Liver (tissue), 8 donors: ENCODE measurements at regions not wholly inside any gene's neighbourhood (a gene's known extent, or its start where the extent isn't known, plus 50 kb on each side); places are given as distances from the start of the nearest gene placed in this dataset.

Experiments
- DNase-seq: peaks from one replicate; pipeline ENCODE4 v3.0.0-alpha.2; 2017; ENCODE audit warnings: low spot score
- H3K27ac ChIP-seq, 2 donors: one replicate each; pipeline ENCODE4 v1.7.0; 2013; ENCODE audit warnings: inconsistent platforms in 2 of 2, low read length in 2 of 2, control low read depth in 1 of 2, low read depth in 1 of 2, mild to moderate bottlenecking in 1 of 2
- H3K27me3 ChIP-seq, 4 donors: one replicate each; pipeline versions ENCODE4 v1.6.1 to v1.7.0; 2013; ENCODE audit warnings: low read length in 3 of 4, inconsistent platforms in 1 of 4, mild to moderate bottlenecking in 1 of 4, moderate library complexity in 1 of 4; ENCODE audit not compliant: control insufficient read depth in 4 of 4, insufficient read depth in 4 of 4
- H3K36me3 ChIP-seq, 4 donors: one replicate each; pipeline versions ENCODE4 v1.6.1 to v1.7.0; 2013; ENCODE audit warnings: low read length in 3 of 4, mild to moderate bottlenecking in 3 of 4, low read depth in 1 of 4, moderate library complexity in 1 of 4; ENCODE audit not compliant: control insufficient read depth in 4 of 4, insufficient read depth in 3 of 4
- H3K4me1 ChIP-seq, 4 donors: one replicate each; pipeline versions ENCODE4 v1.6.1 to v1.7.0; 2013; ENCODE audit warnings: low read length in 3 of 4, mild to moderate bottlenecking in 3 of 4, moderate library complexity in 1 of 4; ENCODE audit not compliant: control insufficient read depth in 4 of 4, insufficient read depth in 4 of 4
- H3K4me3 ChIP-seq, 3 donors: one replicate each; pipeline versions ENCODE4 v1.6.1 to v1.7.0; 2013; ENCODE audit warnings: low read length in 3 of 3, control low read depth in 1 of 3, low read depth in 1 of 3, mild to moderate bottlenecking in 1 of 3
- H3K9ac ChIP-seq, 2 donors: one replicate each; pipeline ENCODE4 v1.7.0; 2013; ENCODE audit warnings: low read length in 2 of 2, mild to moderate bottlenecking in 2 of 2, moderate library complexity in 2 of 2, control low read depth in 1 of 2, low read depth in 1 of 2
- H3K9me3 ChIP-seq, 4 donors: one replicate each; pipeline versions ENCODE4 v1.6.1 to v1.7.0; 2013; ENCODE audit warnings: low read length in 3 of 4; ENCODE audit not compliant: control insufficient read depth in 4 of 4
- ATF3 ChIP-seq: IDR thresholded peaks from 2 replicates; pipeline ENCODE4 v1.6.1; 2016; ENCODE audit warnings: antibody characterized with exemption
- CTCF ChIP-seq: fragments of 150-350 bp; IDR thresholded peaks from 2 replicates; pipeline ENCODE4 v1.5.1; 2017; ENCODE audit warnings: improper control_type of control experiment, low read depth, low read length; ENCODE audit not compliant: missing input control
- FOXA1 ChIP-seq: IDR thresholded peaks from 2 replicates; pipeline ENCODE4 v1.6.1; 2016; ENCODE audit warnings: antibody characterized with exemption
- FOXA2 ChIP-seq: IDR thresholded peaks from 2 replicates; pipeline ENCODE4 v1.6.1; 2016; ENCODE audit warnings: antibody characterized with exemption
- GABPA ChIP-seq, 2 donors: IDR thresholded peaks in 1 of 2; conservative IDR thresholded peaks in 1 of 2; 2 replicates each; pipeline ENCODE4 v1.6.1; 2016; ENCODE audit warnings: antibody characterized with exemption in 2 of 2, mild to moderate bottlenecking in 1 of 2, moderate library complexity in 1 of 2
- HNF4A ChIP-seq, 2 donors: conservative IDR thresholded peaks; 2 replicates each; pipeline ENCODE4 v1.6.1; 2016; ENCODE audit warnings: antibody characterized with exemption in 2 of 2, mild to moderate bottlenecking in 2 of 2
- HNF4G ChIP-seq: IDR thresholded peaks from 2 replicates; pipeline ENCODE4 v1.6.1; 2016; ENCODE audit warnings: antibody characterized with exemption
- JUND ChIP-seq, 2 donors: IDR thresholded peaks; 2 replicates each; pipeline ENCODE4 v1.6.1; 2016; ENCODE audit warnings: antibody characterized with exemption in 2 of 2
- NR2F2 ChIP-seq: IDR thresholded peaks from 2 replicates; pipeline ENCODE4 v1.6.1; 2016; ENCODE audit warnings: antibody characterized with exemption
- RAD21 ChIP-seq, 2 donors: IDR thresholded peaks; 2 replicates each; pipeline ENCODE4 v1.6.1; 2016; ENCODE audit warnings: antibody characterized with exemption in 2 of 2, mild to moderate bottlenecking in 2 of 2
- REST ChIP-seq: IDR thresholded peaks from 2 replicates; pipeline ENCODE4 v1.6.1; 2016; ENCODE audit warnings: antibody characterized with exemption, mild to moderate bottlenecking
- RXRA ChIP-seq, 2 donors: IDR thresholded peaks; 2 replicates each; pipeline ENCODE4 v1.6.1; 2017 to 2018; ENCODE audit warnings: antibody characterized with exemption in 2 of 2, mild to moderate bottlenecking in 1 of 2
- SP1 ChIP-seq: IDR thresholded peaks from 2 replicates; pipeline ENCODE4 v1.6.1; 2018; ENCODE audit warnings: antibody characterized with exemption, mild to moderate bottlenecking
- TAF1 ChIP-seq: conservative IDR thresholded peaks from 2 replicates; pipeline ENCODE4 v1.6.1; 2016; ENCODE audit warnings: antibody characterized with exemption, mild to moderate bottlenecking
- YY1 ChIP-seq: IDR thresholded peaks from 2 replicates; pipeline ENCODE4 v1.6.1; 2016; ENCODE audit warnings: antibody characterized with exemption, mild to moderate bottlenecking
- ZBTB33 ChIP-seq: IDR thresholded peaks from 2 replicates; pipeline ENCODE4 v1.6.1; 2016; ENCODE audit warnings: antibody characterized with exemption
- WGBS: extraction: QIAGEN DNeasy Blood & Tissue Kit; methylation state at CpG from one replicate; pipeline ENCODE4 v1.1.7; 2013; 5-methylcytosine and 5-hydroxymethylcytosine counted together
- TF ChIP-seq, protein P1 (sequence below): IDR thresholded peaks from 2 replicates; pipeline ENCODE4 v1.6.1; 2016; ENCODE audit warnings: antibody characterized with exemption
- donor health status: healthy.
- donor health status: healthy.
- donor health status: healthy.
- donor health status: healthy.
- donor health status: healthy.

DNA sequence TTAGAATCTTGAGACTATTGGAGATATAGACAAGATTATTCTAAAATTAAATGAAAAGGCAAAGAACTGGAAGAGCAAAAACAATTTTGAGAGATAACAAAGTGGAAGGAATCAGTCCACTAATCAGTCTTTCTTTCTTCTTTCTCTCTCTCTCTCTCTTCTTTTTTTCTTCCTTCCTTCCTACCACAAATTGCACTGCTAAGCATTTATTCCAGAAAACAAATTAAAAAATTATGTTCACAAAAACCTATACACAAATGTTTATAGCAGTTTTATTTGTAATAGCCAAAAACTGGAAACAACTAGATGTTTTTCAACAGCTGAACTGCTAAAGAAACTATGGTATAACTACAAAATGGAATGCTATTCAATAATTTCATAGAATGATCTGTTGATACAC, 291.9 kb upstream of the FTMT start (continued):
- TF ChIP-seq ZBTB33 (no peak), HNF4A (conservative IDR thresholded peaks at IDR 0.05) (no peak), RAD21 (IDR thresholded peaks at IDR 0.05) (no peak), GABPA (IDR thresholded peaks at IDR 0.05 in 1 of 2, conservative IDR thresholded peaks at IDR 0.05 in 1 of 2) (no peak), FOXA2 (no peak), FOXA1 (no peak), SP1 (no peak), RXRA (IDR thresholded peaks at IDR 0.05) (no peak), HNF4G (no peak)
- TF ChIP-seq, protein P1, sequence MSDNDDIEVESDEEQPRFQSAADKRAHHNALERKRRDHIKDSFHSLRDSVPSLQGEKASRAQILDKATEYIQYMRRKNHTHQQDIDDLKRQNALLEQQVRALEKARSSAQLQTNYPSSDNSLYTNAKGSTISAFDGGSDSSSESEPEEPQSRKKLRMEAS, result no peak

DNA sequence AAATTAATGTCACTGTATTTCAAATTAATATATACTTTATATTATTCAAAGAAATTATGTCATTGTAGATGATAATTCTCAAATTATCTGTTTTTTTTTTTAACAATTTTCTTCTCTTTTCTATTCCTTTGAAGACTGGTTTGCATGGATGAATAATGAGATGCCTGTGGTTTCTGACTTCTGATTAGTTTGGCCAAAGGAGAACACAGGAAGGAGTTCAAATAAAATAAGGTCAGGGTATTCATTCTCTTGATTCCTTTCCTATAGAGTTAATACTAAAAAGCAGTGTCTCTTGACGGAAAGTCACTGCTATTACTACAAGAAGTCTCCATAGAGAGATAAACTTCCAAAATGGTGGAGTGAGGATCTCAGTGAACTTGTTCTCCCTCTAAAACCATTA, 279.6 kb upstream of the FTMT start:
- H3K27me3 ChIP-seq, result no peaks in the 10 kb centered on the region
- H3K4me1 ChIP-seq, result no peaks in the 10 kb centered on the region
- H3K9me3 ChIP-seq, result no peaks in the 10 kb centered on the region
- TF ChIP-seq FOXA2, result no peak
- no peak for TF ChIP-seq CTCF
- no peak for TF ChIP-seq RXRA (IDR thresholded peaks at IDR 0.05)
- no peak for TF ChIP-seq NR2F2
- TF ChIP-seq REST, result no peak
- no peak for TF ChIP-seq TAF1
- no peak for TF ChIP-seq ATF3
- TF ChIP-seq, protein P1, result no peak
- no peak for TF ChIP-seq YY1
- no peak for TF ChIP-seq FOXA1
- no peak for TF ChIP-seq JUND (IDR thresholded peaks at IDR 0.05)
- no peak overlapping the region for H3K27ac ChIP-seq
- WGBS, result 72% methylated on average over 1 of the region's 1 CpG
- no peak overlapping the region for H3K9ac ChIP-seq
- no peak overlapping the region for H3K4me3 ChIP-seq
- DNase-seq, result no peak
- no peaks in the 10 kb centered on the region for H3K36me3 ChIP-seq
